ENCODE measurements at regions not wholly inside any gene's neighbourhood (a gene's known extent, or its start where the extent isn't known, plus 50 kb on each side); places are given as distances from the start of the nearest gene placed in this dataset.

DNA sequence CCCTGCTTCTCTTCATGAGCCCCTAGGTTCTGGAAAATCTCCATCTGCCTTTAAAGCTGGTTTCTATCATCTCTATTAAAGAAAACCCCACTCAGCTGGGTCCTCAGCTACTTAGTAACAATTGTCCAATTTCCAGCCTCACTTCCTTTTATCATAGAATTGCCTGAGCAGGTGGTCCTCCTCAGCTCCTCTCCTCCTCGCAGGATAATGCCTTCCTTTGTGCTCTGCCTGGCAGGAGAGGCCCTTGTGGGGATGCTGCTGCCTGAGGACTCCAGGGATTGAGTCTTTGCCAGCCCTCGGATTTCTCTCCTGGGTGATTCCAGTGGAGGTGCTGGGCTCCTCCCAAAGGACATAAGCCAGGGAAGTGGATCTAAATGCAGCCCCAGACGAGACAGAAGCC, 448.3 kb downstream of the INSC start:
- in situ Hi-C loops (cut with MboI) (no loop called here), intact Hi-C loops (cut with micrococcal nuclease) (no loop called here)
- no peaks in the 10 kb centered on the region for H3K9me1 ChIP-seq (ENCODE audit: control insufficient read depth, insufficient read depth, low read length)
- H3K4me2 ChIP-seq (ENCODE audit: insufficient read depth, low read length): no peak overlapping the region
- H3K4me3 ChIP-seq: no peak overlapping the region
- no peak overlapping the region for H3K9ac ChIP-seq (ENCODE audit: insufficient read depth in 1 of 2, low read depth in 2 of 2, low read length in 2 of 2)
- no peaks in the 10 kb centered on the region for H3K9me3 ChIP-seq (replicated peaks; ENCODE audit: control insufficient read depth, insufficient read depth, low read depth, low read length)
- no peaks in the 10 kb centered on the region for H4K20me1 ChIP-seq (replicated peaks; ENCODE audit: control insufficient read depth, insufficient read depth, low read length)
- no peak for DNase-seq (ENCODE audit: extremely low read depth in 1 of 4, low spot score in 3 of 4)
- ChIA-PET CTCF (ENCODE audit: low intra/inter-chr PET ratio) (no interaction called here), POLR2A (interaction anchor here (1.2 kb wide), 1 partner anchor 8 kb away, joined by 3 read pairs; no protein-coding TSS in a partner anchor)
- no TSS peak for BruUV-seq (replicated peaks)
- 3% methylated on average over 3 of the region's 3 CpGs for WGBS (ENCODE audit: insufficient coverage, low coverage, missing lambda C conversion rate)
- TF ChIP-seq MEF2A (IDR thresholded peaks at IDR 0.05; ENCODE audit: control insufficient read depth, low read depth, low read length) (no peak), POLR2H (tag; IDR thresholded peaks at IDR 0.05; ENCODE audit: low read depth) (no peak), ZNF134 (CRISPR knock-in tag; conservative IDR thresholded peaks at IDR 0.05) (no peak), MBD2 (IDR thresholded peaks at IDR 0.05; ENCODE audit: borderline replicate concordance, low read depth) (no peak), HNRNPLL (IDR thresholded peaks at IDR 0.05; ENCODE audit: low read depth, low read length, poor library complexity, severe bottlenecking) (no peak), MYNN (IDR thresholded peaks at IDR 0.05) (no peak), MYNN (CRISPR knock-in tag; IDR thresholded peaks at IDR 0.05) (no peak), ZNF140 (CRISPR knock-in tag; IDR thresholded peaks at IDR 0.05) (no peak), HDAC2 (IDR thresholded peaks at IDR 0.05) (no peak), SAFB (IDR thresholded peaks at IDR 0.05; ENCODE audit: borderline replicate concordance, low read depth, low read length) (no peak), ZNF212 (CRISPR knock-in tag; IDR thresholded peaks at IDR 0.05) (no peak)
- TF ChIP-seq, protein P1, sequence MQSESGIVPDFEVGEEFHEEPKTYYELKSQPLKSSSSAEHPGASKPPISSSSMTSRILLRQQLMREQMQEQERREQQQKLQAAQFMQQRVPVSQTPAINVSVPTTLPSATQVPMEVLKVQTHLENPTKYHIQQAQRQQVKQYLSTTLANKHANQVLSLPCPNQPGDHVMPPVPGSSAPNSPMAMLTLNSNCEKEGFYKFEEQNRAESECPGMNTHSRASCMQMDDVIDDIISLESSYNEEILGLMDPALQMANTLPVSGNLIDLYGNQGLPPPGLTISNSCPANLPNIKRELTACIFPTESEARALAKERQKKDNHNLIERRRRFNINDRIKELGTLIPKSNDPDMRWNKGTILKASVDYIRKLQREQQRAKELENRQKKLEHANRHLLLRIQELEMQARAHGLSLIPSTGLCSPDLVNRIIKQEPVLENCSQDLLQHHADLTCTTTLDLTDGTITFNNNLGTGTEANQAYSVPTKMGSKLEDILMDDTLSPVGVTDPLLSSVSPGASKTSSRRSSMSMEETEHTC (IDR thresholded peaks at IDR 0.05): no peak
- TF ChIP-seq, protein P2, sequence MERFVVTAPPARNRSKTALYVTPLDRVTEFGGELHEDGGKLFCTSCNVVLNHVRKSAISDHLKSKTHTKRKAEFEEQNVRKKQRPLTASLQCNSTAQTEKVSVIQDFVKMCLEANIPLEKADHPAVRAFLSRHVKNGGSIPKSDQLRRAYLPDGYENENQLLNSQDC (CRISPR knock-in tag; IDR thresholded peaks at IDR 0.05): no peak
- H3K27me3 ChIP-seq (ENCODE audit: control insufficient read depth in 2 of 2, insufficient read depth in 2 of 2, low read length in 2 of 2): peaks cover 3 to 38% of the 10 kb centered on the region in 2 experiments; a peak in 3 of 5 replicates
- H3K27ac ChIP-seq (ENCODE audit: extremely low read depth, low read depth, low read length): no peak overlapping the region
- no peaks in the 10 kb centered on the region for H3K79me2 ChIP-seq (ENCODE audit: control insufficient read depth, insufficient read depth, low read length)
- no peaks in the 10 kb centered on the region for H3K36me3 ChIP-seq (ENCODE audit: control insufficient read depth, insufficient read depth, low read length)
- H2AFZ ChIP-seq (ENCODE audit: low read depth, low read length): no peak overlapping the region
- FAIRE-seq: no peak
- no peak for ATAC-seq
- no peaks in the 10 kb centered on the region; a peak in 1 of 5 replicates for H3K4me1 ChIP-seq (replicated peaks in 1 of 2; ENCODE audit: control insufficient read depth in 2 of 2, insufficient read depth in 2 of 2, low read length in 2 of 2)
